ENCODE measurements at regions not wholly inside any gene's neighbourhood (a gene's known extent, or its start where the extent isn't known, plus 50 kb on each side); places are given as distances from the start of the nearest gene placed in this dataset.

DNA sequence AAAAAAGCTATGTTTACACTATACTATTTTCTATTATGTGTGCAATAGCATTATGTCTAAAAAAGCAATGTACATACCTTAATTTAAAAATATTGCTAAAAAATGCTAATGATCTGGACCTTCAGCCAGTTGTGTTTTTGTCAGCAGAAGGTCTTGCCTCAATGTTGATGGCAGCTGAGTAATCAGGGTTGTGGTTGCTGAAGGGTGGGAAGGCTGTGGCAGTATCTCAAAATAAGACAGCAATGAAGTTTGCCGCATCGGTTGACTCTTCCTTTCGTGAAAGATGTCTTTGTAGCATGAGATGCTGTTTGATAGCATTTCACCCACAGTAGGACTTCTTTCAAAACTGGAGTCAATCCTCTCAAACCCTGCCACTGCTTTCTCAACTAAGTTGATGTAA, 134.7 kb upstream of the CDYL start:
- DNase-seq: no peak
- peaks cover 0 to 10% (median 0%) of the 10 kb centered on the region in 4 donors for H3K4me1 ChIP-seq
- TF ChIP-seq POLR2A (IDR thresholded peaks at IDR 0.05) (no peak), EP300 (IDR thresholded peaks at IDR 0.05; ENCODE audit: low read depth) (no peak)
- TF ChIP-seq, protein P1, sequence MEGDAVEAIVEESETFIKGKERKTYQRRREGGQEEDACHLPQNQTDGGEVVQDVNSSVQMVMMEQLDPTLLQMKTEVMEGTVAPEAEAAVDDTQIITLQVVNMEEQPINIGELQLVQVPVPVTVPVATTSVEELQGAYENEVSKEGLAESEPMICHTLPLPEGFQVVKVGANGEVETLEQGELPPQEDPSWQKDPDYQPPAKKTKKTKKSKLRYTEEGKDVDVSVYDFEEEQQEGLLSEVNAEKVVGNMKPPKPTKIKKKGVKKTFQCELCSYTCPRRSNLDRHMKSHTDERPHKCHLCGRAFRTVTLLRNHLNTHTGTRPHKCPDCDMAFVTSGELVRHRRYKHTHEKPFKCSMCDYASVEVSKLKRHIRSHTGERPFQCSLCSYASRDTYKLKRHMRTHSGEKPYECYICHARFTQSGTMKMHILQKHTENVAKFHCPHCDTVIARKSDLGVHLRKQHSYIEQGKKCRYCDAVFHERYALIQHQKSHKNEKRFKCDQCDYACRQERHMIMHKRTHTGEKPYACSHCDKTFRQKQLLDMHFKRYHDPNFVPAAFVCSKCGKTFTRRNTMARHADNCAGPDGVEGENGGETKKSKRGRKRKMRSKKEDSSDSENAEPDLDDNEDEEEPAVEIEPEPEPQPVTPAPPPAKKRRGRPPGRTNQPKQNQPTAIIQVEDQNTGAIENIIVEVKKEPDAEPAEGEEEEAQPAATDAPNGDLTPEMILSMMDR (IDR thresholded peaks at IDR 0.05): no peak
- no peaks in the 10 kb centered on the region for H3K27me3 ChIP-seq
- no peak overlapping the region for H3K4me3 ChIP-seq
- no peak overlapping the region for H3K27ac ChIP-seq
- H3K36me3 ChIP-seq: no peaks in the 10 kb centered on the region
- WGBS, 2 donors (ENCODE audit: low coverage in 1 of 2): 87 to 90% methylated on average over 3 of the region's 3 CpGs
- in situ Hi-C loops (cut with MboI; ENCODE audit: low pct_ligation_motif_present in 1 of 4, low pct_unique_long_range_greater_than_20kb in 1 of 4, low sequenced_read_pairs in 3 of 4): no loop called here
- H3K9me3 ChIP-seq: no peaks in the 10 kb centered on the region
- intact Hi-C loops (cut with DNase I; ENCODE audit: low total_unique reads): no loop called here

DNA sequence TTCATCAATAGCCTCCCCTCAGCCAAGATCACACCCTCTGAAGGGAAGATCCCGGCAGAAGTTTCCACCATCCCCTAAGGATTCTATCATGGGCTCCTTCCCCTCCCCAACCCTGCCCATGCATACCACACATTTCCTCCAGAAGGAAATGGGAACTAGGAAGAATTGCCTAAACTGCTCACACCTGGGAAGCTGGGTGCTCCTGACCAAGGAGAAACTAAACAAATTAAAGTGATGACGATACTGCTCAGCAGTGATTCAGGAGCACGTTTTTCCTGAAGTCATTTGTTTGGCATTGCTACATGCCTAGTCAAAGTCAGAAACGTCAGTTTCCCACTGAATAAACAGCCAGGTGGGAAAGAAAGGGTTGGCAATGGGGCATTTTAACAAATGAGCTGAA, 136.1 kb upstream of the CDYL start:
- H3K27ac ChIP-seq: no peak overlapping the region
- in situ Hi-C loops (cut with MboI; ENCODE audit: low pct_ligation_motif_present in 1 of 4, low pct_unique_long_range_greater_than_20kb in 1 of 4, low sequenced_read_pairs in 3 of 4) (no loop called here), intact Hi-C loops (cut with DNase I; ENCODE audit: low total_unique reads) (no loop called here)
- peaks cover 0 to 4% (median 0%) of the 10 kb centered on the region in 4 donors for H3K4me1 ChIP-seq
- H3K4me3 ChIP-seq: no peak overlapping the region
- no peak for DNase-seq
- TF ChIP-seq EP300 (IDR thresholded peaks at IDR 0.05; ENCODE audit: low read depth): no peak
- no peaks in the 10 kb centered on the region for H3K36me3 ChIP-seq
- no peaks in the 10 kb centered on the region for H3K27me3 ChIP-seq
- no peaks in the 10 kb centered on the region for H3K9me3 ChIP-seq
- 31 to 39% methylated on average over 3 to 4 of the region's 4 CpGs for WGBS, 2 donors (ENCODE audit: low coverage in 1 of 2)

DNA sequence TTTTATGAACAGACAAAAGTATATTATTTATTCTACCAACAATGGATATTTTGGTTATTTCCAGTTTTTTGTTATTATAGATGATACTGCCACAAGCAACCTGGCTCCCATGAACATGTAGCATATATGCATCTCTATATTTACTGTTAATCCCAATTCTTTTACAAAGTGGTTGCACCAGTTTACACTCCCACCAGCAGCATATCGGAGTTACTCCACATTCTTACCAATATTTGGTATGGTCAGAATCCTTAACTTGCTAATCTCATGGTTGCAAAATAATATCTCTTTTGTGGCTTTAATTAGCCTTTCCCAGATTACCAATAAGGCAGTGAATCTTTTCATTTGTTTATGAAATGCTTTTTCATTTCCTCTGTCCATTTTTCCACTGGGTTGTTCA, 137.6 kb upstream of the CDYL start:
- TF ChIP-seq POLR2AphosphoS5 (IDR thresholded peaks at IDR 0.05): no peak
- DNase-seq: no peak
- in situ Hi-C loops (cut with MboI; ENCODE audit: low pct_ligation_motif_present in 1 of 4, low pct_unique_long_range_greater_than_20kb in 1 of 4, low sequenced_read_pairs in 3 of 4) (no loop called here), intact Hi-C loops (cut with DNase I; ENCODE audit: low total_unique reads) (no loop called here)
- 86 to 100% methylated on average over 1 of the region's 1 CpG for WGBS, 2 donors (ENCODE audit: low coverage in 1 of 2)
- no peaks in the 10 kb centered on the region for H3K27me3 ChIP-seq
- no peak overlapping the region for H3K27ac ChIP-seq
- H3K36me3 ChIP-seq: no peaks in the 10 kb centered on the region
- no peak overlapping the region for H3K4me3 ChIP-seq
- H3K4me1 ChIP-seq: no peaks in the 10 kb centered on the region
- no peaks in the 10 kb centered on the region for H3K9me3 ChIP-seq

DNA sequence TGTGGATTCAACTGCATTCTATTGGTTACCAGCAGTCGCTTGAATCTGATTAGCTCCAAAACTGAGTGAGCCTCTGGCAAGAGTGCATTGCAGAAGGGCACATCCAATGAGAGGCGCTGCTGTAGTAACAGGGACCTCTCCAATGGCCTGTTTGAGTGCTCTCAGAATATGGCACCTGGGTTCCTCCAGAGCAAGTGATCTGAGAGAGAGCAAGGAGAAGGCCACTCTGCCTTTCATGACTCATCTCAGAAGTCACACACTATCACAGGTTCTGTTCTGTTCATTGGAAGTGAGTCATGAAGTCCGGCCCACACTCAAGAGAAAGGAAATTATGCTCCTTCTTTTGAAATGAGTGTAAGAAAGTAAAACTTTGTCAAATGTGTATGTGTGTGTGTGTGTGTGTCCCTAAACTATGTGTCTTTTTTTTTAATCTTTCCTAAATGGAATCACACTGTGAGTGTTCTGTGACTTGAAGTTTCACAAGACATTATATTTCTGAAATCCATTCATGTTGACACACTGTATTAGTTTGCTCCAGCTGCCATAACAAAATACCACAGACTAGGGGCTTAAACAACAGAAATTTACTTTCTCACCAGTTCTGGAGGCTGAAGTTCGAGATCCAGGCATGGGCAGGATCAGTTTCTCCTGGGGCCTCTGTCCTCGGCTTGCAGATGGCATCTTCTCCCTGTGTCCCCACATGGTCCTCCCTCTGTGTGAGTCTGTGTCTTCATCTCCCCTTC, 138.3 kb upstream of the CDYL start:
- no peaks in the 10 kb centered on the region for H3K36me3 ChIP-seq

DNA sequence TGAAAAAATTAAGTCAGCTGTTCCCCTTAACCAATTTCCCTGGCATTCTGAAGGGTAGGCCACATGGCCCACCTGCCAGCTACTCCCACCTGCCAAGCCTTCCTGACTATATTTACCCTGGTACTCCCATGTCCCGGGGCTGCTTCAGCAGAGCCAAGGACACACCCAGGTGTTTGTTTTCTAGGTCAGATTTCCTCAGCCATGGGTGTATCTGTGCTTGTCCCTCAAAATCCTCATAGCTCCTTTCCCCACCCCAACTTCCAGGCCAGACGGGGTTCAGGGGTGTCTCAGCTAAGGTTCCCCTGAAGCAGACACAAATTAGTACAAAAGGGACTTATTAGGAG, 139.4 kb upstream of the CDYL start:
- no peak for TF ChIP-seq POLR2AphosphoS5 (IDR thresholded peaks at IDR 0.05)
- TF ChIP-seq EP300 (IDR thresholded peaks at IDR 0.05; ENCODE audit: low read depth): no peak
- TF ChIP-seq, protein P1 (IDR thresholded peaks at IDR 0.05): no peak
- no peak for TF ChIP-seq POLR2A (IDR thresholded peaks at IDR 0.05)
- H3K4me3 ChIP-seq: no peak overlapping the region
- H3K36me3 ChIP-seq: no peaks in the 10 kb centered on the region
- H3K4me1 ChIP-seq: no peaks in the 10 kb centered on the region
- no peaks in the 10 kb centered on the region for H3K27me3 ChIP-seq
- DNase-seq: no peak
- no peaks in the 10 kb centered on the region for H3K9me3 ChIP-seq
- H3K27ac ChIP-seq: no peak overlapping the region
- in situ Hi-C loops (cut with MboI; ENCODE audit: low pct_ligation_motif_present in 1 of 4, low pct_unique_long_range_greater_than_20kb in 1 of 4, low sequenced_read_pairs in 3 of 4): no loop called here
- intact Hi-C loops (cut with DNase I; ENCODE audit: low total_unique reads): no loop called here
- WGBS, 2 donors (ENCODE audit: low coverage in 1 of 2): 33 to 59% methylated on average over 2 of the region's 2 CpGs

More for the DNA sequence above, 138.3 kb upstream of the CDYL start:
- Histone ChIP-seq H3K9me3 (no peaks in the 10 kb centered on the region), H3K4me3 (no peak overlapping the region), H3K27ac (no peak overlapping the region), H3K4me1 (no peaks in the 10 kb centered on the region), H3K27me3 (no peaks in the 10 kb centered on the region)
- WGBS, 2 donors (ENCODE audit: low coverage in 1 of 2): 79 to 84% methylated on average over 4 to 5 of the region's 5 CpGs
- DNase-seq: no peak
- TF ChIP-seq, protein P1 (IDR thresholded peaks at IDR 0.05): no peak
- no peak for TF ChIP-seq POLR2AphosphoS5 (IDR thresholded peaks at IDR 0.05)
- no peak for TF ChIP-seq EP300 (IDR thresholded peaks at IDR 0.05; ENCODE audit: low read depth)
- no peak for TF ChIP-seq POLR2A (IDR thresholded peaks at IDR 0.05)
- intact Hi-C loops (cut with DNase I; ENCODE audit: low total_unique reads): no loop called here
- in situ Hi-C loops (cut with MboI; ENCODE audit: low pct_ligation_motif_present in 1 of 4, low pct_unique_long_range_greater_than_20kb in 1 of 4, low sequenced_read_pairs in 3 of 4): no loop called here

Measured in transverse colon (tissue), 4 donors.